ENCODE measurements at regions not wholly inside any gene's neighbourhood (a gene's known extent, or its start where the extent isn't known, plus 50 kb on each side); places are given as distances from the start of the nearest gene placed in this dataset.

- no peak for DNase-seq (ENCODE audit: low spot score)
Observed at GRCh38 chr4:18556402-18556801, 534.8 kb upstream of the LCORL start.

GRCh38 chr4:18540349-18540748 lies 518.8 kb upstream of the LCORL start:
- no peak for DNase-seq (ENCODE audit: low spot score)

- no peak for DNase-seq (ENCODE audit: low spot score)
Observed at GRCh38 chr4:18538121-18538520, 516.6 kb upstream of the LCORL start.

- peak; percentile 0 for DNase-seq (ENCODE audit: low spot score)
Observed at GRCh38 chr4:18536428-18536827, 514.9 kb upstream of the LCORL start.

GRCh38 chr4:18535948-18536347 lies 514.4 kb upstream of the LCORL start:
- DNase-seq (ENCODE audit: low spot score) = no peak

GRCh38 chr4:18533262-18533775 lies 511.8 kb upstream of the LCORL start:
- no peak for DNase-seq (ENCODE audit: low spot score)

- no peak for DNase-seq (ENCODE audit: low spot score)
Observed at GRCh38 chr4:18531731-18532130, 510.2 kb upstream of the LCORL start.

- DNase-seq (ENCODE audit: low spot score) = no peak
Observed at GRCh38 chr4:18529482-18529881, 507.9 kb upstream of the LCORL start.

- DNase-seq (ENCODE audit: low spot score) = no peak
Observed at GRCh38 chr4:18524667-18525066, 503.1 kb upstream of the LCORL start.

- DNase-seq (ENCODE audit: low spot score) = no peak
Observed at GRCh38 chr4:18518098-18518497, 496.5 kb upstream of the LCORL start.

GRCh38 chr4:18513861-18514260 lies 492.3 kb upstream of the LCORL start:
- no peak for DNase-seq (ENCODE audit: low spot score)

GRCh38 chr4:18512718-18513117 lies 491.2 kb upstream of the LCORL start:
- no peak for DNase-seq (ENCODE audit: low spot score)

GRCh38 chr4:18511727-18512126 lies 490.2 kb upstream of the LCORL start:
- no peak for DNase-seq (ENCODE audit: low spot score)

- DNase-seq (ENCODE audit: low spot score) = no peak
Observed at GRCh38 chr4:18508786-18509185, 487.2 kb upstream of the LCORL start.

- no peak for DNase-seq (ENCODE audit: low spot score)
Observed at GRCh38 chr4:18480928-18481327, 459.4 kb upstream of the LCORL start.

- DNase-seq (ENCODE audit: low spot score) = no peak
Observed at GRCh38 chr4:18480342-18480741, 458.8 kb upstream of the LCORL start.

- no peak for DNase-seq (ENCODE audit: low spot score)
Observed at GRCh38 chr4:18479825-18480224, 458.3 kb upstream of the LCORL start.

- DNase-seq (ENCODE audit: low spot score) = peak; percentile 1
Observed at GRCh38 chr4:18463987-18464559, 442.5 kb upstream of the LCORL start.

- DNase-seq (ENCODE audit: low spot score) = no peak
Observed at GRCh38 chr4:18458465-18458864, 436.9 kb upstream of the LCORL start.

- DNase-seq (ENCODE audit: low spot score) = no peak
Observed at GRCh38 chr4:18454349-18454748, 432.8 kb upstream of the LCORL start.

- DNase-seq (ENCODE audit: low spot score) = no peak
Observed at GRCh38 chr4:18445110-18445509, 423.6 kb upstream of the LCORL start.

- DNase-seq (ENCODE audit: low spot score) = no peak
Observed at GRCh38 chr4:18444206-18444605, 422.7 kb upstream of the LCORL start.

- DNase-seq (ENCODE audit: low spot score) = no peak
Observed at GRCh38 chr4:18442957-18443356, 421.4 kb upstream of the LCORL start.

- DNase-seq (ENCODE audit: low spot score) = no peak
Observed at GRCh38 chr4:18441676-18442075, 420.1 kb upstream of the LCORL start.

GRCh38 chr4:18441203-18441590 lies 419.6 kb upstream of the LCORL start:
- DNase-seq (ENCODE audit: low spot score) = no peak
